Activated naive CD4-positive, alpha-beta T cell treated with anti-CD3 and anti-CD28 coated beads, Interleukin-2, amount 50 U/mL, for 16 hours (primary cell): ENCODE measurements at regions not wholly inside any gene's neighbourhood (a gene's known extent, or its start where the extent isn't known, plus 50 kb on each side); places are given as distances from the start of the nearest gene placed in this dataset.

Experiments
- DNase-seq: peaks from one replicate; pipeline ENCODE4 v3.0.0-alpha.2; 2020

GRCh38 chr1:29974316-29974724 lies 738.0 kb downstream of the PTPRU start:
- no peak for DNase-seq

GRCh38 chr1:29973406-29973805 lies 737.1 kb downstream of the PTPRU start:
- no peak for DNase-seq

- no peak for DNase-seq
Measured at GRCh38 chr1:29972421-29973053, 736.2 kb downstream of the PTPRU start.

GRCh38 chr1:29971703-29972102 lies 735.4 kb downstream of the PTPRU start:
- DNase-seq, result no peak

GRCh38 chr1:29970747-29971325 lies 734.5 kb downstream of the PTPRU start:
- no peak for DNase-seq

GRCh38 chr1:29969576-29969975 lies 733.3 kb downstream of the PTPRU start:
- DNase-seq, result no peak

- DNase-seq, result no peak
Measured at GRCh38 chr1:29967261-29967660, 730.9 kb downstream of the PTPRU start.

- no peak for DNase-seq
Measured at GRCh38 chr1:29966526-29967045, 730.3 kb downstream of the PTPRU start.

- no peak for DNase-seq
Measured at GRCh38 chr1:29964718-29965533, 728.6 kb downstream of the PTPRU start.

- DNase-seq, result no peak
Measured at GRCh38 chr1:29963946-29964345, 727.6 kb downstream of the PTPRU start.

GRCh38 chr1:29962831-29963247 lies 726.5 kb downstream of the PTPRU start:
- no peak for DNase-seq

- no peak for DNase-seq
Measured at GRCh38 chr1:29962336-29962735, 726.0 kb downstream of the PTPRU start.

- no peak for DNase-seq
Measured at GRCh38 chr1:29961293-29962059, 725.2 kb downstream of the PTPRU start.

GRCh38 chr1:29960876-29961275 lies 724.6 kb downstream of the PTPRU start:
- DNase-seq, result no peak

- DNase-seq, result no peak
Measured at GRCh38 chr1:29960156-29960755, 723.9 kb downstream of the PTPRU start.

GRCh38 chr1:29959356-29959755 lies 723.0 kb downstream of the PTPRU start:
- no peak for DNase-seq

GRCh38 chr1:29958271-29958670 lies 721.9 kb downstream of the PTPRU start:
- no peak for DNase-seq

GRCh38 chr1:29956349-29957030 lies 720.2 kb downstream of the PTPRU start:
- DNase-seq, result no peak

GRCh38 chr1:29954591-29954990 lies 718.3 kb downstream of the PTPRU start:
- no peak for DNase-seq

GRCh38 chr1:29953961-29954360 lies 717.6 kb downstream of the PTPRU start:
- no peak for DNase-seq

GRCh38 chr1:29949676-29950075 lies 713.4 kb downstream of the PTPRU start:
- no peak for DNase-seq

- no peak for DNase-seq
Measured at GRCh38 chr1:29948581-29948980, 712.3 kb downstream of the PTPRU start.
